SK-MEL-5 (cell line): ENCODE measurements at regions not wholly inside any gene's neighbourhood (a gene's known extent, or its start where the extent isn't known, plus 50 kb on each side); places are given as distances from the start of the nearest gene placed in this dataset.

Experiments
- DNase-seq: peaks from one replicate; pipeline ENCODE4 v3.0.0-alpha.2; 2016; ENCODE audit warnings: low read depth, low spot score
- in situ Hi-C: cut with HindIII; loops from 2 replicates; pipeline ENCODE4 v1.10.0; 2016; ENCODE audit warnings: low sequenced_read_pairs, high pct_unique_total_duplicates, low pct_unique_long_range_greater_than_20kb

- no peak for DNase-seq
- in situ Hi-C loops = no loop called here
Observed at GRCh38 chr2:12251749-12252148, 465.0 kb upstream of the TRIB2 start.

- in situ Hi-C loops = no loop called here
- DNase-seq = no peak
Observed at GRCh38 chr2:12253167-12253778, 463.5 kb upstream of the TRIB2 start.

GRCh38 chr2:12254280-12254860 is 462.4 kb upstream of the TRIB2 start:
- no peak for DNase-seq
- in situ Hi-C loops = no loop called here

- in situ Hi-C loops = no loop called here
- no peak for DNase-seq
Observed at GRCh38 chr2:12256206-12256605, 460.5 kb upstream of the TRIB2 start.

GRCh38 chr2:12257476-12257875 is 459.3 kb upstream of the TRIB2 start:
- in situ Hi-C loops = no loop called here
- DNase-seq = no peak

- DNase-seq = peak; percentile 36
- in situ Hi-C loops = no loop called here
Observed at GRCh38 chr2:12259493-12259892, 457.2 kb upstream of the TRIB2 start.

GRCh38 chr2:12261986-12262680 is 454.6 kb upstream of the TRIB2 start:
- peak; percentile 27 for DNase-seq
- in situ Hi-C loops = no loop called here

- in situ Hi-C loops = no loop called here
- no peak for DNase-seq
Observed at GRCh38 chr2:12262681-12263436, 453.9 kb upstream of the TRIB2 start.

GRCh38 chr2:12263730-12264129 is 453.0 kb upstream of the TRIB2 start:
- no peak for DNase-seq
- in situ Hi-C loops = no loop called here

- DNase-seq = no peak
- in situ Hi-C loops = no loop called here
Observed at GRCh38 chr2:12264146-12264545, 452.6 kb upstream of the TRIB2 start.

- in situ Hi-C loops = no loop called here
- peak; percentile 59 for DNase-seq
Observed at GRCh38 chr2:12265646-12266045, 451.1 kb upstream of the TRIB2 start.

GRCh38 chr2:12267042-12267441 is 449.7 kb upstream of the TRIB2 start:
- in situ Hi-C loops = no loop called here
- no peak for DNase-seq

GRCh38 chr2:12269041-12269972 is 447.4 kb upstream of the TRIB2 start:
- in situ Hi-C loops = no loop called here

GRCh38 chr2:12270876-12271588 is 445.7 kb upstream of the TRIB2 start:
- DNase-seq = no peak
- in situ Hi-C loops = no loop called here

More at GRCh38 chr2:12269041-12269972, 447.4 kb upstream of the TRIB2 start:
- DNase-seq = peak; percentile 60

- no peak for DNase-seq
- in situ Hi-C loops = no loop called here
Observed at GRCh38 chr2:12271589-12271984, 445.1 kb upstream of the TRIB2 start.

GRCh38 chr2:12273111-12273510 is 443.6 kb upstream of the TRIB2 start:
- in situ Hi-C loops = no loop called here
- no peak for DNase-seq

- in situ Hi-C loops = no loop called here
Observed at GRCh38 chr2:12274591-12274990, 442.1 kb upstream of the TRIB2 start.

More at GRCh38 chr2:12274591-12274990, 442.1 kb upstream of the TRIB2 start:
- DNase-seq = no peak
